ENCODE measurements at regions not wholly inside any gene's neighbourhood (a gene's known extent, or its start where the extent isn't known, plus 50 kb on each side); places are given as distances from the start of the nearest gene placed in this dataset.

- TF ChIP-seq EZH2 (IDR thresholded peaks at IDR 0.05; ENCODE audit: borderline replicate concordance) (no peak), CTCF (IDR thresholded peaks at IDR 0.05; ENCODE audit: poor library complexity) (no peak), EZH2phosphoT487 (IDR thresholded peaks at IDR 0.05; ENCODE audit: low read depth, severe bottlenecking, unreplicated experiment) (no peak)
- no peaks in the 10 kb centered on the region for H3K9me3 ChIP-seq (ENCODE audit: low read depth)
- WGBS (ENCODE audit: low lambda C conversion rate, missing lambda C conversion rate) = 95% methylated on average over 28 of the region's 28 CpGs
Observed at GRCh38 chr7:156063241-156063810, 251.1 kb upstream of the SHH start.

GRCh38 chr7:156062286-156062685, 250.0 kb upstream of the SHH start:
- H2AFZ ChIP-seq = no peak overlapping the region
- no peak for DNase-seq (ENCODE audit: low spot score)
- H3K27me3 ChIP-seq = no peaks in the 10 kb centered on the region
- no peaks in the 10 kb centered on the region for H4K20me1 ChIP-seq (ENCODE audit: insufficient read depth, poor library complexity, severe bottlenecking)
- no peaks in the 10 kb centered on the region for H3K79me2 ChIP-seq
- 91% methylated on average over 9 of the region's 9 CpGs for WGBS (ENCODE audit: low lambda C conversion rate, missing lambda C conversion rate)
- no peak overlapping the region for H3K27ac ChIP-seq
- no peaks in the 10 kb centered on the region for H3K9me2 ChIP-seq (replicated peaks; ENCODE audit: insufficient read depth)
- no peaks in the 10 kb centered on the region for H3K9me3 ChIP-seq (ENCODE audit: low read depth)
- TF ChIP-seq CTCF (IDR thresholded peaks at IDR 0.05; ENCODE audit: poor library complexity) = no peak
- no peak for TF ChIP-seq EZH2phosphoT487 (IDR thresholded peaks at IDR 0.05; ENCODE audit: low read depth, severe bottlenecking, unreplicated experiment)
- no peak for TF ChIP-seq EZH2 (IDR thresholded peaks at IDR 0.05; ENCODE audit: borderline replicate concordance)
- peaks cover 8% of the 10 kb centered on the region for H3K4me1 ChIP-seq (ENCODE audit: insufficient read depth)
- H3K4me2 ChIP-seq = no peak overlapping the region
- H3K4me3 ChIP-seq = no peak overlapping the region
- H3K36me3 ChIP-seq (replicated peaks; ENCODE audit: insufficient read depth, low read depth) = no peaks in the 10 kb centered on the region

More at GRCh38 chr7:156063241-156063810, 251.1 kb upstream of the SHH start:
- H3K4me3 ChIP-seq = no peak overlapping the region
- H3K79me2 ChIP-seq = no peaks in the 10 kb centered on the region
- no peak overlapping the region for H2AFZ ChIP-seq
- no peaks in the 10 kb centered on the region for H3K9me2 ChIP-seq (replicated peaks; ENCODE audit: insufficient read depth)
- no peak overlapping the region for H3K4me2 ChIP-seq
- no peak for DNase-seq (ENCODE audit: low spot score)
- H3K36me3 ChIP-seq (replicated peaks; ENCODE audit: insufficient read depth, low read depth) = no peaks in the 10 kb centered on the region
- H3K27ac ChIP-seq = no peak overlapping the region
- no peaks in the 10 kb centered on the region for H4K20me1 ChIP-seq (ENCODE audit: insufficient read depth, poor library complexity, severe bottlenecking)
- H3K27me3 ChIP-seq = no peaks in the 10 kb centered on the region
- H3K4me1 ChIP-seq (ENCODE audit: insufficient read depth) = peaks cover 8% of the 10 kb centered on the region

DNA sequence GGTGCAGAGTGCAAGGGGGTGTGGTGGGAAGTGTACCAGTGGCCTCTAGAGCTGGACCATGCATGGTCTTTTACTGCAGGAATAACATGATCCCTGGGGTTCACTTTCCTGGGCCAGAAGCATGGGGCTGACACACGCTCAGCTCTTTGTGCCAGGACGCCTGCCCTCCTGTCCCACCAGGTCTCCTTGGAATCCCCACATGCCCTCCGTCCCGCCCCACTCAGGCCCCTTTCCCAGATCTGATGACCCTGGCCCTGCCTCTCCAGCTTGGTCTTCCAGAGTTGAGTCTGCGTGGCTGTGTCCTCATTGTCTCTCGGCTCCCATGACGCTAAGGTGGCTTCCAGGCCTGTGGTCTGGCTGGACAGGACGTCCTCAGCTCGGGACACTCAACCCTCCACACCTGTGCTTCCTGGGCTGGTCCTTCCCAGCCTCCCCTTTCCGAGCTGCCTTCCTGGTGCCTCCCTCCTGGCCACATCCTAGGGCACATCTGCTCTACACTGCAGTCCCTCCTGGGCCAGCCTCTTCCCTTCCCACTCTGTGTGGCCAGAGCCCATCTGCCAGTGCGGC, 249.5 kb upstream of the SHH start:
- no peaks in the 10 kb centered on the region for H4K20me1 ChIP-seq (ENCODE audit: insufficient read depth, poor library complexity, severe bottlenecking)

More for the DNA sequence above, 249.5 kb upstream of the SHH start:
- WGBS (ENCODE audit: low lambda C conversion rate, missing lambda C conversion rate) = 96% methylated on average over 9 of the region's 11 CpGs
- TF ChIP-seq CTCF (IDR thresholded peaks at IDR 0.05; ENCODE audit: poor library complexity) (no peak), EZH2phosphoT487 (IDR thresholded peaks at IDR 0.05; ENCODE audit: low read depth, severe bottlenecking, unreplicated experiment) (no peak), EZH2 (IDR thresholded peaks at IDR 0.05; ENCODE audit: borderline replicate concordance) (no peak)
- Histone ChIP-seq H3K4me3 (no peak overlapping the region), H3K27me3 (no peaks in the 10 kb centered on the region), H3K4me1 (ENCODE audit: insufficient read depth) (peaks cover 8% of the 10 kb centered on the region), H3K9me2 (replicated peaks; ENCODE audit: insufficient read depth) (no peaks in the 10 kb centered on the region), H3K9me3 (ENCODE audit: low read depth) (no peaks in the 10 kb centered on the region), H3K36me3 (replicated peaks; ENCODE audit: insufficient read depth, low read depth) (no peaks in the 10 kb centered on the region), H3K79me2 (no peaks in the 10 kb centered on the region), H3K4me2 (no peak overlapping the region), H2AFZ (no peak overlapping the region), H3K27ac (no peak overlapping the region)
- DNase-seq (ENCODE audit: low spot score) = no peak

Data from hepatocyte (in vitro differentiated cells).